CD8-positive, alpha-beta memory T cell (primary cell): ENCODE measurements at regions not wholly inside any gene's neighbourhood (a gene's known extent, or its start where the extent isn't known, plus 50 kb on each side); places are given as distances from the start of the nearest gene placed in this dataset.

Experiments used
- CTCF ChIA-PET: fragments of 350-600 bp; sonication (Branson Sonifier 250); formaldehyde crosslinking; loops from one replicate; lab custom pipeline; 2021; ENCODE audit warnings: antibody characterized with exemption; lab: Charles Lee
- POLR2A ChIA-PET: fragments of 350-600 bp; sonication (Branson Sonifier 250); formaldehyde crosslinking; loops from one replicate; lab custom pipeline; 2021; ENCODE audit warnings: antibody characterized with exemption; lab: Charles Lee
- DNase-seq, 5 donors: peaks; one replicate each; pipeline versions ENCODE4 v3.0.0 to v3.0.0-alpha.2; 2020 to 2022; ENCODE audit warnings: mixed read lengths in 1 of 5
- H3K27ac ChIP-seq: one replicate; pipeline ENCODE4 v1.7.0; 2013; ENCODE audit warnings: low read depth, mild to moderate bottlenecking, low read length, moderate library complexity
- H3K27me3 ChIP-seq: 2 replicates; pipeline ENCODE4 v1.7.0; 2013; ENCODE audit warnings: low read length, mild to moderate bottlenecking; ENCODE audit not compliant: insufficient read depth, poor library complexity, severe bottlenecking
- H3K36me3 ChIP-seq: 2 replicates; pipeline ENCODE4 v1.7.0; 2013; ENCODE audit warnings: mild to moderate bottlenecking, low read length, moderate library complexity; ENCODE audit not compliant: insufficient read depth
- H3K4me1 ChIP-seq: 2 replicates; pipeline ENCODE4 v1.7.0; 2013; ENCODE audit warnings: mild to moderate bottlenecking, low read length, moderate library complexity; ENCODE audit not compliant: insufficient read depth
- H3K4me3 ChIP-seq: 2 replicates; pipeline ENCODE4 v1.7.0; 2013; ENCODE audit warnings: mild to moderate bottlenecking, low read length
- H3K9me3 ChIP-seq: 2 replicates; pipeline ENCODE4 v1.7.0; 2013; ENCODE audit warnings: mild to moderate bottlenecking, low read length
- H3K27ac Mint-ChIP-seq, 8 donors: one replicate each; pipeline ENCODE4 v1.8.0; 2020 to 2021; ENCODE audit warnings: mixed read lengths in 8 of 8, mild to moderate bottlenecking in 6 of 8, inconsistent platforms in 3 of 8, moderate library complexity in 3 of 8
- H3K27me3 Mint-ChIP-seq, 2 donors: one replicate each; pipeline ENCODE4 v1.8.0; 2020 to 2021; ENCODE audit warnings: mixed read lengths in 2 of 2, mild to moderate bottlenecking in 1 of 2, moderate library complexity in 1 of 2
- H3K36me3 Mint-ChIP-seq, 3 donors: one replicate each; pipeline ENCODE4 v1.8.0; 2020 to 2021; ENCODE audit warnings: mixed read lengths in 3 of 3, inconsistent platforms in 1 of 3, mild to moderate bottlenecking in 1 of 3
- H3K4me1 Mint-ChIP-seq, 3 donors: one replicate each; pipeline ENCODE4 v1.8.0; 2020 to 2021; ENCODE audit warnings: mixed read lengths in 3 of 3, inconsistent platforms in 1 of 3, mild to moderate bottlenecking in 1 of 3
- H3K4me3 Mint-ChIP-seq, 7 donors: one replicate each; pipeline ENCODE4 v1.8.0; 2020 to 2021; ENCODE audit warnings: mixed read lengths in 7 of 7, mild to moderate bottlenecking in 6 of 7, moderate library complexity in 4 of 7, inconsistent platforms in 2 of 7
- H3K9me3 Mint-ChIP-seq, 5 donors: one replicate each; pipeline ENCODE4 v1.8.0; 2020 to 2022; ENCODE audit warnings: mixed read lengths in 5 of 5, mild to moderate bottlenecking in 3 of 5, moderate library complexity in 2 of 5, inconsistent platforms in 1 of 5

GRCh38 chr5:117793963-117794362 is 1194.4 kb downstream of the DTWD2 start:
- Mint-ChIP-seq H3K27ac (no peak overlapping the region), H3K4me3 (no peak overlapping the region), H3K4me1 (no peaks in the 10 kb centered on the region), H3K36me3 (no peaks in the 10 kb centered on the region), H3K27me3 (peaks cover 0 to 2% of the 10 kb centered on the region in 2 donors), H3K9me3 (peaks cover 0 to 19% (median 5%) of the 10 kb centered on the region in 5 donors)
- no peak overlapping the region for H3K27ac ChIP-seq
- no peaks in the 10 kb centered on the region for H3K9me3 ChIP-seq
- DNase-seq, result no peak
- ChIA-PET CTCF (no interaction called here), POLR2A (no interaction called here)
- no peak overlapping the region for H3K4me3 ChIP-seq
- H3K27me3 ChIP-seq, result no peaks in the 10 kb centered on the region
- H3K36me3 ChIP-seq, result no peaks in the 10 kb centered on the region
- no peaks in the 10 kb centered on the region for H3K4me1 ChIP-seq

DNA sequence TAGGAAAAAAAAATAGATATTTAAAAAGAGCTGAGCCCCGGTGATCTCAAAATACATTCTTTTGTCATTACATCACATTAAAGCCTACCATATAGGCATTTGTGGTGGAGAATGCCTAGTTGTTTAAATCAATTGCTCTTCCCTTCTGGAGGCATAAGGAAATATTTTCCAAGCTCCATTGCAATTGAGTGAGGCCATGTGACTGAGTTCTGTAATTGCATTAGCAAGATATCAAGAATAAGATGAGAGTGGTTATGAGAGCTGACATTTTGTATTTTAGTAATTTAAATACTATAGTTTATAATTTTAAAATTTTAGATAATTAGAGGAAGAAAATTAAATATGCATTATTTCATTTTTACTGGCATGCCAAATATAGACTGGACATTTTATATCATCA is 1195.9 kb downstream of the DTWD2 start:
- no peak for DNase-seq
- Mint-ChIP-seq H3K4me3 (no peak overlapping the region), H3K9me3 (peaks cover 0 to 19% (median 9%) of the 10 kb centered on the region in 5 donors), H3K27ac (no peak overlapping the region), H3K27me3 (peaks cover 0 to 2% of the 10 kb centered on the region in 2 donors), H3K4me1 (no peaks in the 10 kb centered on the region), H3K36me3 (no peaks in the 10 kb centered on the region)
- H3K4me1 ChIP-seq, result no peaks in the 10 kb centered on the region
- H3K27ac ChIP-seq, result no peak overlapping the region
- CTCF ChIA-PET, result no interaction called here
- no peaks in the 10 kb centered on the region for H3K27me3 ChIP-seq
- POLR2A ChIA-PET, result no interaction called here
- no peaks in the 10 kb centered on the region for H3K36me3 ChIP-seq
- H3K4me3 ChIP-seq, result no peak overlapping the region
- H3K9me3 ChIP-seq, result no peaks in the 10 kb centered on the region

DNA sequence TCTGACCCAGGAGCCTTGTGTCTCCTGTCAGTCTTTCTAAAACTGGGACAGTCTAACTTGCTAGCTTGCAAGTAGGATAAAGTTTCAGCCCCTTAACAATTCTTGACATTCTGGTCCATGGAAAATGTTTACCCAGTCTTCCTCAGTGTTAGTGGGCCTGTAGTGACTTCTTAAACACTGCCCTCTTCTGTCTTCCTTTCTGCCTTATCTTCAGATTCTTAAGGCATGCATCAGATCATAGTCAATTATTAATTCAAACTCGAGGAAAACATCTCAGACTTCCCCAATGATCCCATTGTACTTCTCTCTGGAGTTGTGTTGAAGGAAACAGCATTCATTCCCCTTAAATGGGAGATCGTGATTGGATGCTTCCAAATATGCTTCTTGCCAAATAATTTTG is 1199.8 kb downstream of the DTWD2 start:
- no peaks in the 10 kb centered on the region for H3K27me3 ChIP-seq
- H3K4me1 ChIP-seq, result no peaks in the 10 kb centered on the region
- H3K27ac ChIP-seq, result no peak overlapping the region
- DNase-seq, result no peak
- Mint-ChIP-seq H3K9me3 (peaks cover 0 to 16% (median 7%) of the 10 kb centered on the region in 5 donors), H3K36me3 (no peaks in the 10 kb centered on the region), H3K4me1 (no peaks in the 10 kb centered on the region), H3K27ac (no peak overlapping the region), H3K4me3 (no peak overlapping the region), H3K27me3 (no peaks in the 10 kb centered on the region)
- POLR2A ChIA-PET, result no interaction called here
- no peaks in the 10 kb centered on the region for H3K9me3 ChIP-seq
- H3K36me3 ChIP-seq, result no peaks in the 10 kb centered on the region
- no peak overlapping the region for H3K4me3 ChIP-seq
- CTCF ChIA-PET, result no interaction called here

GRCh38 chr5:117779171-117779570 is 1204.5 kb upstream of the SEMA6A start:
- CTCF ChIA-PET, result no interaction called here
- peaks cover 0 to 7% (median 3%) of the 10 kb centered on the region in 5 donors for H3K9me3 Mint-ChIP-seq
- H3K36me3 Mint-ChIP-seq, result no peaks in the 10 kb centered on the region

GRCh38 chr5:117776977-117777376 is 1202.4 kb upstream of the SEMA6A start:
- H3K4me1 ChIP-seq, result no peaks in the 10 kb centered on the region
- Mint-ChIP-seq H3K9me3 (peaks cover 0 to 10% (median 7%) of the 10 kb centered on the region in 5 donors), H3K4me1 (no peaks in the 10 kb centered on the region), H3K27ac (no peak overlapping the region), H3K4me3 (no peak overlapping the region), H3K36me3 (no peaks in the 10 kb centered on the region), H3K27me3 (no peaks in the 10 kb centered on the region)
- POLR2A ChIA-PET, result no interaction called here
- H3K27me3 ChIP-seq, result no peaks in the 10 kb centered on the region
- H3K36me3 ChIP-seq, result no peaks in the 10 kb centered on the region
- H3K4me3 ChIP-seq, result no peak overlapping the region
- no peak overlapping the region for H3K27ac ChIP-seq
- no peaks in the 10 kb centered on the region for H3K9me3 ChIP-seq
- CTCF ChIA-PET, result no interaction called here
- no peak for DNase-seq

More at GRCh38 chr5:117779171-117779570, 1204.5 kb upstream of the SEMA6A start:
- H3K36me3 ChIP-seq, result no peaks in the 10 kb centered on the region
- no peaks in the 10 kb centered on the region for H3K4me1 ChIP-seq
- no peak for DNase-seq
- POLR2A ChIA-PET, result no interaction called here
- no peaks in the 10 kb centered on the region for H3K9me3 ChIP-seq
- H3K27ac ChIP-seq, result no peak overlapping the region
- Mint-ChIP-seq H3K4me3 (no peak overlapping the region), H3K4me1 (no peaks in the 10 kb centered on the region), H3K27ac (no peak overlapping the region), H3K27me3 (no peaks in the 10 kb centered on the region)
- H3K4me3 ChIP-seq, result no peak overlapping the region
- H3K27me3 ChIP-seq, result no peaks in the 10 kb centered on the region

- Histone ChIP-seq H3K9me3 (no peaks in the 10 kb centered on the region), H3K27me3 (no peaks in the 10 kb centered on the region), H3K36me3 (no peaks in the 10 kb centered on the region), H3K4me3 (no peak overlapping the region), H3K27ac (no peak overlapping the region), H3K4me1 (no peaks in the 10 kb centered on the region)
- POLR2A ChIA-PET, result no interaction called here
- no peak overlapping the region for H3K27ac Mint-ChIP-seq
- H3K4me1 Mint-ChIP-seq, result no peaks in the 10 kb centered on the region
- H3K4me3 Mint-ChIP-seq, result no peak overlapping the region
- CTCF ChIA-PET, result no interaction called here
- no peak for DNase-seq
- H3K27me3 Mint-ChIP-seq, result no peaks in the 10 kb centered on the region
- no peaks in the 10 kb centered on the region for H3K36me3 Mint-ChIP-seq
- peaks cover 9 to 17% (median 15%) of the 10 kb centered on the region in 5 donors for H3K9me3 Mint-ChIP-seq
Observed at GRCh38 chr5:117769877-117770276, 1195.3 kb upstream of the SEMA6A start.

- CTCF ChIA-PET, result no interaction called here
- no peak overlapping the region for H3K4me3 ChIP-seq
- H3K36me3 Mint-ChIP-seq, result no peaks in the 10 kb centered on the region
- no peak overlapping the region for H3K27ac ChIP-seq
- no peaks in the 10 kb centered on the region for H3K9me3 ChIP-seq
- H3K4me1 ChIP-seq, result no peaks in the 10 kb centered on the region
- no peak for DNase-seq
- H3K36me3 ChIP-seq, result no peaks in the 10 kb centered on the region
- no peaks in the 10 kb centered on the region for H3K27me3 Mint-ChIP-seq
- H3K27me3 ChIP-seq, result no peaks in the 10 kb centered on the region
- H3K4me3 Mint-ChIP-seq, result no peak overlapping the region
- H3K4me1 Mint-ChIP-seq, result no peaks in the 10 kb centered on the region
- H3K27ac Mint-ChIP-seq, result no peak overlapping the region
- peaks cover 0 to 17% (median 5%) of the 10 kb centered on the region in 5 donors for H3K9me3 Mint-ChIP-seq
- POLR2A ChIA-PET, result no interaction called here
Observed at GRCh38 chr5:117763271-117763670, 1188.6 kb upstream of the SEMA6A start.

DNA sequence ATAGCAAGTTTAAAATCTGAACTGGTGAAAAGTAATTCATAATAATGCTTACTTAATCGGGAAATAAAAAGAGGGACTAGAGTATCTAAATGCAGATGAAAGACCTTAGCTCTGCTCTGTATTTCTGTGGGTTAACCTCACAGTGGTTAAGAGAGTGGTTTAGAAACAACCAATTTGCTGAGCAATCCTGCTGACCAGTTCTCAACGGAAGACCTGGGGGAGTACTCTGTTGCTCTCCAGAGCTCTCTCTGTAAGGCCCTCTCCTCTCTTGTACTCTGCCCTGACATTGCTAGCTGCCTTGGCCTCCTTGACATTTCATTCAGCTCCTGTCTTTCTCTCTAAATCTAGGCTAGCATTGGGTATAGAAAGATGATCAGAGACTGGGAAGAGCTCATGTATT is 1186.6 kb upstream of the SEMA6A start:
- Histone ChIP-seq H3K4me1 (no peaks in the 10 kb centered on the region), H3K36me3 (no peaks in the 10 kb centered on the region), H3K9me3 (no peaks in the 10 kb centered on the region), H3K27ac (no peak overlapping the region), H3K4me3 (no peak overlapping the region), H3K27me3 (no peaks in the 10 kb centered on the region)
- Mint-ChIP-seq H3K4me1 (no peaks in the 10 kb centered on the region), H3K9me3 (peaks cover 0 to 23% (median 2%) of the 10 kb centered on the region in 5 donors), H3K36me3 (no peaks in the 10 kb centered on the region), H3K27ac (no peak overlapping the region), H3K27me3 (no peaks in the 10 kb centered on the region), H3K4me3 (no peak overlapping the region)
- CTCF ChIA-PET, result no interaction called here
- DNase-seq, result no peak
- POLR2A ChIA-PET, result no interaction called here
